NCI-H774 (cell line): ENCODE measurements at regions not wholly inside any gene's neighbourhood (a gene's known extent, or its start where the extent isn't known, plus 50 kb on each side); places are given as distances from the start of the nearest gene placed in this dataset.
"Not testable (repeated sequence)": the region's sequence is repeated elsewhere in the genome, so short reads cannot be mapped to it uniquely, and the experiment has no call there.

Experiments
- DNase-seq: peaks from one replicate; lab custom pipeline; 2025; lab: John Stamatoyannopoulos, UW

DNA sequence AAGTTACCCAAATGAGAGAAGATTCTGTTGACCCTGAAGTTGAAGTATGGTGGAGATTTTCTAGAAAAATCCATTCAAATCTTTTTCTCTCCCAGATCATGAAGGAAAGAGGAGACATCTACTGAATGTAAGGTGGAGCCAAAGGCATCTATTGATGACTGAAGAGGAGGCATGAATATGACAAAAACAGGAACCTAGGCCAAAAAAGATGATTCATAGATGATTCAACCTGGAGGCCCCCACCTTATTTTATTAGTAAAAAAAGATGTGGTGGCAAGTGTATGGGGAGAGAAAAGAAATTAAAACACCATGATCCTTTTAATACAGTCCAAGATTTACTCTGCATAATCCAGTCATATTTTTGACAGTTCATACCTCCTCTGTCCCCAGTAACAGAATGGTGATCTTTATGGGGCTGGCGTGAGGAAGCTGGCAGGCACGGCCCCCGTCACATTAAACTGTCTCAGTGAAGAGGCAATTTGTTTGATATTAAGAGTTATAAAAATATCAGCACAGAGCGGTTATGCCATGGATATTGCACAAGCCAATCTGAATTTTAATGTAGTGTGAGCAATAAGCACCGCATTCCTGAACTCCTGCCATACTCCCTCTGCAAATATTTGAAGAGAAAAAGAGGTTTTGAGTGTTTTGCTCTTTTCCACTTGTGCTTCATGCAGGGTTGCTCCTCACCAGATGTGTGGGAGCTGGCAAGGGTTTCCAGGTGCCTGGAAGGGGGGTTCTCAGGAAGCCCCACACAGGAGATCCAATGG is 94.4 kb downstream of the TRIM43 start:
- not testable (repeated sequence) for DNase-seq

- not testable (repeated sequence) for DNase-seq
Observed at GRCh38 chr2:95687852-95688251, 96.1 kb downstream of the TRIM43 start.

- not testable (repeated sequence) for DNase-seq
Observed at GRCh38 chr2:95691210-95691609, 99.4 kb downstream of the TRIM43 start.

- DNase-seq, result not testable (repeated sequence)
Observed at GRCh38 chr2:95693071-95693846, 101.5 kb downstream of the TRIM43 start.

GRCh38 chr2:95695613-95696012 is 103.8 kb downstream of the TRIM43 start:
- DNase-seq, result no peak

DNA sequence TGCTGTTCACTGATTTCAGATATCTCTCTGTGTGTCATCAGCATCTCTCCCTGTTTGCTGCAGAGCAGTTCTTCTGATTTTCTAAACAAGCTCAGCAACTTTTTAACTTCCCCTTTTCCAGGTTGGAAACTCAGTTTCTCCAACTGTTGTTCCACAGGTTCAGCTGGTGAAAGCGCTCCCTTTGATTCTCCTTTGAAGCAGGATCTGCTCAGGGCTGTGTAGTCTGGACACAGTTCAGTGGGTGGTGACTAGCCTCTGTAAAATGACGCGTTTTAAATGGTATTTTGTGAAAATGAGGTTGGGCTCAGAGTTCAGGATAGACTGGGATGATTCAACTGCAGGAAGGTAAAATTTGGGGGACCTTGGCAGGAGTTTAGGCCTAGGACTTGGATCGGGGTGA is 106.3 kb downstream of the TRIM43 start:
- no peak for DNase-seq

- DNase-seq, result not testable (repeated sequence)
Observed at GRCh38 chr2:95699201-95700184, 107.7 kb downstream of the TRIM43 start.

DNA sequence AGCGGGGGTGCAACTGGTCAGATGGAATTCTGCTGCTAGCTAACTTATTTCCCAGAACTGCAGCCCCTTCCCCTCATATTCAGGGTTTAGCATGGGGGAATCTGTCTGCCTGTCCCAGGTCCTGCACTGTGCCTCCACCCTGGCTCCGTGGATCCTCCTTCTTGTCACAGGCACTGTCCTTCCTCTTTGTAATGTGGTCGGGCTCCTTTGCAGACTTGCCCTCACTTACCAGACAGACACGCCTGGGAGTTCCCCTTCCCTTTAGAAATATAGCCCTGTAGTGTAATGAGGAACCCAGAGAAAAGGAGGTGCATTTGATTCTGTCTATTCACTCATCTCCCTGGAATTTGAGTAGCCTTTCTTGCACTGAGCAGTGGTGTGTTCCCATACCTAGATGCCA is 108.7 kb downstream of the TRIM43 start:
- DNase-seq, result no peak

GRCh38 chr2:95702471-95702870 is 110.7 kb downstream of the TRIM43 start:
- no peak for DNase-seq

DNA sequence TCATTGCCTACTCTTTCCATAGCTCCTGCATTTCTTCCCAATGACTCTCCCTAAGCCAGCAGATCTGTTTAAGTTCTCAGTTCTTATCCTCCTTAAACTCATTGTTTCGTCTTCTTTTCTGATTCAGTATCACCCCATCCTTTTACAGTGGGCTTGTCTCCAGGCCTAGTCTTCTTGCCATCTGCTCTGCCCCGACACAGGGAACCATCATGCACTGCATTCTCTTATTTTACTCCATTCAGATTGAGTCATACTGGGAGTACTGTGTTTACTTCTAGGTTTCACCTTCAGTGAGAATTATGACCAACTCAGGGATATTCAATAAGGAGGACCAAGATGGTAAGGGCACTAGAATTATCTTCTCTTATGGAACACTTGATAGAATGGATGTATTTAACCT is 115.4 kb downstream of the TRIM43 start:
- not testable (repeated sequence) for DNase-seq

GRCh38 chr2:95707837-95708236 is 116.0 kb downstream of the TRIM43 start:
- no peak for DNase-seq

- no peak for DNase-seq
Observed at GRCh38 chr2:95709831-95710230, 118.0 kb downstream of the TRIM43 start.

DNA sequence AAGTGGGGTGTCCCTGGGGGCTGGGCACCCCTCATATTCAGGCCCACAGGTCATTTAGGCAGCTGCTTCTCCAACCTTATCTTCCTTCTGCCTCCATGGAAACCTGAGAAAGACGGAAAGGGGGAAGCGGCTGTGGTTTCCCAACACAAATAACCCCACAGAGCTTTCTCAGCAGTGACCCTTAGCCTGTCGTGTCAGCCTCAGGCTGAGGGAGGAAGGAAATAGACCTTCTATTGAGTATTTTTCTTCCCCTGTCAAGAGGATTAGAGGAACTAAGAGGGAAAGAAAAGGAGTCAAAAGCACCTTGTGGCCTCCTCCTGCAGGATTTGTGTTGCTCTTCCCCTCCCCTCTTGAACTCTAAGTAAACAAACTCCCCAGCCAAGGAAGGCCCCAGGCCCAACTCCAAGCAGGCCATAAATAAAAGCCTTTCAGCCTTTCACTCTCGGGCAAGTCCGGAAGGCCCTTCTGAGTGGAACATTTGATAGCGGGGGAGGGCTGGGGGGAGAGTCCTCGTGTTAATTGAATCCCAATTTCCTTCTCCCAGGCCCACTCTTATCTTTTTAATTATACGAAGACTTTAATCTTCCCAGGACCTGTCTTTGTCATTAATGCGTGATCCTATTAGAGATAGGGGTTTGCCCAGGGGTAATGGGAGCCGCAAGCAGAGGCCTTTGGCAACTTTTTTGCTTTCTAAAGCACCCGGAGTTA is 121.8 kb downstream of the TRIM43 start:
- not testable (repeated sequence) for DNase-seq

- DNase-seq, result not testable (repeated sequence)
Observed at GRCh38 chr2:95714398-95714797, 122.6 kb downstream of the TRIM43 start.

DNA sequence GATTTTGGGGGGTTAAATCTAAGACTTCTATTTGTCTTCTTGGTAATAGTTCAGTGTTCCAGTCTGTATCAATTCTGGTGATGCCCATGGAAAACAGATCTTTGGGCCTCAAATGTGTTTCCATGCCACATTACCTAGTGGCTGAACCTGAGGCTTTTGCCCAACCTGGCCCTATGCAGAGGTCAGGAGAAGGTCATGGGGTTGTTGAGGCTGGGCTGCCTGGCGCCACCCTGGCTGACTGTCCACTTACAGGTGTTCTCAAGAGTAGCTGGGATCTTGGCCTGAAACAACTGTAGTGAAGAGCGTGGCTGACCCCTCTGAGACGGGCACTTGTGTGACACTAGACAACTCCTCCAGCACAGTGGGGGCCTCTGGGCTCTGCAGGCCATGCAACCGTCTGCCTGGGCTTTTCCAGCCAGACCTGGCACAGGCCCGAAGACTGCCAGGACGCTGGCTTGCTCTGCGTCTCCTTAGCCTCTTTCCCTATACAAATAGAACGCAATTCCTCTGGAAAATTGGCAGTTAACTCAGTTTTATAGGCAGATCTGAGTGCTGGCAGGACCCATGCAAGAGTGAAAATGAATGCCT is 127.8 kb downstream of the TRIM43 start:
- no peak for DNase-seq

DNA sequence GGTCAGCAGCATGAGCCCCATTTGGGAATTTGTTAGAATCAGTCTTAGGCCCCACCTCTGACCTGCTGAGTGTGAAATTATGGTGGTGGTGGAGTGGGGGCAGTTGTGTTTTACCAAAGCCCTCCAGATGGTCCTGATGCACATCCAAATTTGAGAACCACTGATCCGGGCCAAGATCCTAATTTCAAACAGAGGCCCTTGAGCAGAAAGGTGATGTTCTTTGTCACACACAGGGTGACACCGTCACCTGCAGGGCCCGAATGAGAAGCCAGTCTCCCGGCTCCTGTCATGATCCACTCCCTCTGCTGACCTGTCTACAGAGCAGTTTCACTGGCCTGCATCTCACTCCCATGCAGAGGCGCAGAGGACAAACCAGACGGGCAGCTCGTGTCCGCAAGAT is 129.9 kb downstream of the TRIM43 start:
- DNase-seq, result no peak

- DNase-seq, result no peak
Observed at GRCh38 chr2:95722131-95722697, 130.4 kb downstream of the TRIM43 start.

DNA sequence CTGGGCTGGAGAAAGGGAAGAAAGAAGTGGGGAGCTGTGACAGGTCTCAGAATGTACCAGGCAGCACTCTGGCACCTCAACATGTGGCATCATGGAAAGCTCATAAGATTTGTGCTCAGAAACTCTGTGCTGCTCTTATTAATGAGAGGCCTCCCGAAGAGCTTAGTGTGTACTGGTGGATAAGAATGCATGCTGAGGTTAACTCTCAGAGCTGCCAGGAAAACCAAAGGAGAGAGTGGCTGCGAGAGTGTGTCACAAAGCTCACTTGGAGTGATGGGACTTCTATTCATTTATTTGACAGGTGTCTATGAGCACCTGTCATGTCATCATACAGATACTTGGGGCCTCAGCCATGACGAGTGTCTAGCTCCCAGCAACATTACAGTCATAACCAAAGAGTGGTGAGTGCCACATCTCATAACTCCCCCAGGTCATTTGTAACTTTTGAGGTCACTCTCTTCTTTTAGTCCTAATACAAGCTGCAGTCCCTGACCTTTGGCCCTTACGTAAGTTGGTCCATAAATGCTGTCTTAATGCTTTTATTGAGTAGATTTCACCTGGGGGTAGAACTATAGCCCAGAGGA is 131.9 kb downstream of the TRIM43 start:
- DNase-seq, result not testable (repeated sequence)

- DNase-seq, result not testable (repeated sequence)
Observed at GRCh38 chr2:95725191-95725590, 133.4 kb downstream of the TRIM43 start.

DNA sequence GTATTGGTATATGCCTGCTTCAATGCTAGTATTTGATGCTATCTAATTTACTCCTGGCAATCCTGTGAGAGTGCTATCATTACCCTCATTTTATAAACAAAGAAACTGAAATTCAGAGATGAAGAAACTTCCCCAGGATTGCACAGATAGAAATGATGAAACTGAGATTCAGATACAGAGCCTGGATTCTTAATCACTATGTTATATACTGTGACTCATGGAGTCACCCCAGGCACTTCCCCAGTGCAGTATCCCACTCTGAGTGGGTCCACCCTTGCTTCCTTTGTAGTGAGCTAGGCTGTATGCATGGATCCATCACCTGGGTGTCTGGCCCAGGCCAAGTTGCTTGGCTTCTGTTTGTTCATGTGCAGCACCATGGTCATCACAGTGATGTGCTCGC is 133.9 kb downstream of the TRIM43 start:
- not testable (repeated sequence) for DNase-seq
